HG03108 (cell line): ENCODE measurements at regions not wholly inside any gene's neighbourhood (a gene's known extent, or its start where the extent isn't known, plus 50 kb on each side); places are given as distances from the start of the nearest gene placed in this dataset.
"Not testable (repeated sequence)": the region's sequence is repeated elsewhere in the genome, so short reads cannot be mapped to it uniquely, and the experiment has no call there.

ENCODE experiments used
- ATAC-seq: cut with Tn5 transposase; IDR thresholded peaks from one replicate; pipeline ENCODE4 v1.9.1; 2021; ENCODE audit warnings: moderate library complexity; ENCODE audit not compliant: unreplicated experiment

GRCh38 chr4:49322610-49323572 lies 336.8 kb downstream of the CWH43 start:
- not testable (repeated sequence) for ATAC-seq

- ATAC-seq, result not testable (repeated sequence)
Observed at GRCh38 chr4:49323573-49323940, 337.5 kb downstream of the CWH43 start.
